ENCODE measurements at regions not wholly inside any gene's neighbourhood (a gene's known extent, or its start where the extent isn't known, plus 50 kb on each side); places are given as distances from the start of the nearest gene placed in this dataset.

GRCh38 chr17:81345228-81346089 lies 49.8 kb upstream of the BAHCC1 start:
- FAIRE-seq, result peak; percentile 11
- DNase-seq (ENCODE audit: insufficient read length, low spot score), result peak; percentile 94
